ENCODE measurements at regions not wholly inside any gene's neighbourhood (a gene's known extent, or its start where the extent isn't known, plus 50 kb on each side); places are given as distances from the start of the nearest gene placed in this dataset.

DNA sequence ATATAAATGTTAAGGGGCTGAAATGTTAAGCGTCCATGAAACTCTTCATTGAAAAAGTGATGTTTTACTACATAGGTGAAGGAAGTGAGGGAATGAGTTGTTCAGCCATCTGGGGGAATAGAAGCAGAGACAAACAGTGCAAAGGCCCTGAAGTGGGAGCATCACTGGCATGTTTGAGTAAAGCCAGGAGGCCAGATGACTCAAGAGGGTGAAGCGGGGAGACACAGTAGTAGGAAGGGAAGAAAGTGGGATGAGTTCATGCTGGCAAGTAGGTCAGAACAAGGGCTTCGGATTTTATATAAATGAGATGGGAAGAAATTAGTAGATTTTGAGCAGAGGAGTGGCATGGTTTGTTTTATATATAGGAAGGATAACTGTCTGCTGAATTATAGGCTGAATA is 112.5 kb upstream of the MAP9 start:
- 0% methylated on average over 3 of the region's 3 CpGs for WGBS (ENCODE audit: insufficient coverage, low coverage, missing lambda C conversion rate)
- no peaks in the 10 kb centered on the region for H3K79me2 ChIP-seq (ENCODE audit: control insufficient read depth, insufficient read depth, low read length)

DNA sequence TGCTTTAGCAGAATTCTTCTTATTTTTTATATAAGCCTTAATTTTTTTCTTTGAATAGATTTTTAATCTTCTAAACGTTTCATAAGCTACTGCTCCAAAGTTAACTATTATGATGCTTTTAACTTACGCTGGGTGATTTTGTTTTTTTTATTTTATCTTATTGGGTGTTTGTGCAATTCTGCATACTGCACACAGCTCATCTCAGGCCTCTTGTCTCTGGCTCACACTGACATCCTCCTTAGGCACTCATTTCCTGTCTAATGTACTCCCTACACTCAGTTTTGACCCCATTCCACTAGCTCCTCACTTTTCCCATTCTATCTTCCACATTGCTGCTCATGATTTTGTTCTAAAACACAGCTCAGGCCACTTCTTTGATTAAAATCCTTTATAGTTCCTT is 111.9 kb upstream of the MAP9 start:
- Histone ChIP-seq H3K27me3 (ENCODE audit: control insufficient read depth in 2 of 2, insufficient read depth in 2 of 2, low read length in 2 of 2) (no peaks in the 10 kb centered on the region), H4K20me1 (replicated peaks; ENCODE audit: control insufficient read depth, insufficient read depth, low read length) (no peaks in the 10 kb centered on the region), H2AFZ (ENCODE audit: low read depth, low read length) (no peak overlapping the region), H3K27ac (ENCODE audit: extremely low read depth, low read depth, low read length) (no peak overlapping the region), H3K79me2 (ENCODE audit: control insufficient read depth, insufficient read depth, low read length) (no peaks in the 10 kb centered on the region), H3K9ac (ENCODE audit: insufficient read depth in 1 of 2, low read depth in 2 of 2, low read length in 2 of 2) (no peak overlapping the region), H3K4me2 (ENCODE audit: insufficient read depth, low read length) (no peak overlapping the region), H3K4me1 (replicated peaks in 1 of 2; ENCODE audit: control insufficient read depth in 2 of 2, insufficient read depth in 2 of 2, low read length in 2 of 2) (no peaks in the 10 kb centered on the region), H3K9me1 (ENCODE audit: control insufficient read depth, insufficient read depth, low read length) (no peaks in the 10 kb centered on the region), H3K9me3 (replicated peaks; ENCODE audit: control insufficient read depth, insufficient read depth, low read depth, low read length) (no peaks in the 10 kb centered on the region), H3K4me3 (no peak overlapping the region), H3K36me3 (ENCODE audit: control insufficient read depth, insufficient read depth, low read length) (no peaks in the 10 kb centered on the region)
- ATAC-seq (no peak), FAIRE-seq (no peak), DNase-seq (ENCODE audit: extremely low read depth in 1 of 4, low spot score in 3 of 4) (no peak)
- in situ Hi-C loops (cut with MboI) (no loop called here), intact Hi-C loops (cut with micrococcal nuclease) (no loop called here)
- ChIA-PET POLR2A (interaction anchor here (0.6 kb wide), 1 partner anchor 978 kb away, joined by 3 read pairs; no protein-coding TSS in a partner anchor), CTCF (ENCODE audit: low intra/inter-chr PET ratio) (no interaction called here)
- BruUV-seq (replicated peaks): no TSS peak
- WGBS (ENCODE audit: insufficient coverage, low coverage, missing lambda C conversion rate): 3% methylated on average over 2 of the region's 2 CpGs
- TF ChIP-seq ZNF174 (CRISPR knock-in tag; IDR thresholded peaks at IDR 0.05) (no peak), KAT7 (CRISPR knock-in tag; IDR thresholded peaks at IDR 0.05; ENCODE audit: borderline replicate concordance) (no peak), NCOA6 (IDR thresholded peaks at IDR 0.05) (no peak), FUS (optimal IDR thresholded peaks at IDR 0.05; ENCODE audit: low read depth, low read length) (no peak), FOXJ2 (tag; IDR thresholded peaks at IDR 0.05) (no peak), CHD2 (IDR thresholded peaks at IDR 0.05; ENCODE audit: low read depth, low read length) (no peak), BRF1 (IDR thresholded peaks at IDR 0.05; ENCODE audit: borderline replicate concordance, extremely low read depth, insufficient read length) (no peak), TRIM24 (IDR thresholded peaks at IDR 0.05) (no peak), JUNB (CRISPR knock-in tag; conservative IDR thresholded peaks at IDR 0.05) (no peak)
- TF ChIP-seq, protein P1, sequence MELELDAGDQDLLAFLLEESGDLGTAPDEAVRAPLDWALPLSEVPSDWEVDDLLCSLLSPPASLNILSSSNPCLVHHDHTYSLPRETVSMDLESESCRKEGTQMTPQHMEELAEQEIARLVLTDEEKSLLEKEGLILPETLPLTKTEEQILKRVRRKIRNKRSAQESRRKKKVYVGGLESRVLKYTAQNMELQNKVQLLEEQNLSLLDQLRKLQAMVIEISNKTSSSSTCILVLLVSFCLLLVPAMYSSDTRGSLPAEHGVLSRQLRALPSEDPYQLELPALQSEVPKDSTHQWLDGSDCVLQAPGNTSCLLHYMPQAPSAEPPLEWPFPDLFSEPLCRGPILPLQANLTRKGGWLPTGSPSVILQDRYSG (tag; conservative IDR thresholded peaks at IDR 0.05; ENCODE audit: low read depth): no peak

More for the DNA sequence above, 112.5 kb upstream of the MAP9 start:
- ATAC-seq (no peak), FAIRE-seq (no peak), DNase-seq (ENCODE audit: extremely low read depth in 1 of 4, low spot score in 3 of 4) (no peak)
- Histone ChIP-seq H3K4me2 (ENCODE audit: insufficient read depth, low read length) (no peak overlapping the region), H3K9me3 (replicated peaks; ENCODE audit: control insufficient read depth, insufficient read depth, low read depth, low read length) (no peaks in the 10 kb centered on the region), H3K4me3 (no peak overlapping the region), H3K36me3 (ENCODE audit: control insufficient read depth, insufficient read depth, low read length) (no peaks in the 10 kb centered on the region), H4K20me1 (replicated peaks; ENCODE audit: control insufficient read depth, insufficient read depth, low read length) (no peaks in the 10 kb centered on the region), H3K27me3 (ENCODE audit: control insufficient read depth in 2 of 2, insufficient read depth in 2 of 2, low read length in 2 of 2) (no peaks in the 10 kb centered on the region), H3K4me1 (replicated peaks in 1 of 2; ENCODE audit: control insufficient read depth in 2 of 2, insufficient read depth in 2 of 2, low read length in 2 of 2) (no peaks in the 10 kb centered on the region), H3K27ac (ENCODE audit: extremely low read depth, low read depth, low read length) (no peak overlapping the region), H3K9me1 (ENCODE audit: control insufficient read depth, insufficient read depth, low read length) (no peaks in the 10 kb centered on the region), H2AFZ (ENCODE audit: low read depth, low read length) (no peak overlapping the region), H3K9ac (ENCODE audit: insufficient read depth in 1 of 2, low read depth in 2 of 2, low read length in 2 of 2) (no peak overlapping the region)
- POLR2A ChIA-PET: interaction anchor here (0.6 kb wide), 1 partner anchor 978 kb away, joined by 3 read pairs; no protein-coding TSS in a partner anchor
- TF ChIP-seq CREBBP (IDR thresholded peaks at IDR 0.05; ENCODE audit: low read depth, low read length) (no peak), SAFB2 (IDR thresholded peaks at IDR 0.05; ENCODE audit: borderline replicate concordance, low read depth, low read length, severe bottlenecking) (no peak), RBM17 (IDR thresholded peaks at IDR 0.05; ENCODE audit: borderline replicate concordance, low read depth, low read length) (no peak), SMARCE1 (IDR thresholded peaks at IDR 0.05) (no peak), ZNF165 (CRISPR knock-in tag; IDR thresholded peaks at IDR 0.05; ENCODE audit: borderline replicate concordance) (no peak)
- TF ChIP-seq, protein P2, sequence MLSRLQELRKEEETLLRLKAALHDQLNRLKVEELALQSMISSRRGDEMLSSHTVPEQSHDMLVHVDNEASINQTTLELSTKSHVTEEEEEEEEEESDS (CRISPR knock-in tag; IDR thresholded peaks at IDR 0.05): no peak
- intact Hi-C loops (cut with micrococcal nuclease): no loop called here
- CTCF ChIA-PET (ENCODE audit: low intra/inter-chr PET ratio): no interaction called here
- no TSS peak for BruUV-seq (replicated peaks)
- in situ Hi-C loops (cut with MboI): no loop called here

Data from K562 (cell line).